ENCODE measurements at regions not wholly inside any gene's neighbourhood (a gene's known extent, or its start where the extent isn't known, plus 50 kb on each side); places are given as distances from the start of the nearest gene placed in this dataset.

GRCh38 chr15:25237291-25237978 is 201.4 kb downstream of the UBE3A start:
- CTCF ChIA-PET, result no interaction called here
- Mint-ChIP-seq H3K4me1 (ENCODE audit: low read depth) (no peaks in the 10 kb centered on the region), H3K27ac (no peak overlapping the region)

GRCh38 chr15:25238126-25238525 is 200.7 kb downstream of the UBE3A start:
- POLR2A ChIA-PET, result no interaction called here
- no peaks in the 10 kb centered on the region for H3K27me3 Mint-ChIP-seq (ENCODE audit: low read depth)
- no peaks in the 10 kb centered on the region for H3K36me3 Mint-ChIP-seq (ENCODE audit: low read depth)
- no peak for ATAC-seq
- CTCF ChIA-PET, result no interaction called here
- peaks cover 7% of the 10 kb centered on the region for H3K9me3 Mint-ChIP-seq (ENCODE audit: insufficient read depth)
- no peak overlapping the region for H3K4me3 Mint-ChIP-seq
- H3K27ac Mint-ChIP-seq, result no peak overlapping the region
- no peaks in the 10 kb centered on the region for H3K4me1 Mint-ChIP-seq (ENCODE audit: low read depth)
- no peak for DNase-seq

More at GRCh38 chr15:25237291-25237978, 201.4 kb downstream of the UBE3A start:
- POLR2A ChIA-PET, result no interaction called here
- Mint-ChIP-seq H3K27me3 (ENCODE audit: low read depth) (no peaks in the 10 kb centered on the region), H3K36me3 (ENCODE audit: low read depth) (no peaks in the 10 kb centered on the region), H3K4me3 (no peak overlapping the region), H3K9me3 (ENCODE audit: insufficient read depth) (peaks cover 7% of the 10 kb centered on the region)
- ATAC-seq (no peak), DNase-seq (no peak)

GRCh38 chr15:25238716-25239470 is 199.9 kb downstream of the UBE3A start:
- Mint-ChIP-seq H3K9me3 (ENCODE audit: insufficient read depth) (peaks cover 7% of the 10 kb centered on the region), H3K27ac (no peak overlapping the region), H3K4me3 (no peak overlapping the region), H3K27me3 (ENCODE audit: low read depth) (no peaks in the 10 kb centered on the region), H3K36me3 (ENCODE audit: low read depth) (no peaks in the 10 kb centered on the region), H3K4me1 (ENCODE audit: low read depth) (no peaks in the 10 kb centered on the region)
- POLR2A ChIA-PET, result no interaction called here
- DNase-seq (no peak), ATAC-seq (no peak)
- CTCF ChIA-PET, result no interaction called here

GRCh38 chr15:25239471-25240345 is 199.1 kb downstream of the UBE3A start:
- ChIA-PET CTCF (no interaction called here), POLR2A (no interaction called here)
- peaks cover 7% of the 10 kb centered on the region for H3K9me3 Mint-ChIP-seq (ENCODE audit: insufficient read depth)
- H3K4me1 Mint-ChIP-seq (ENCODE audit: low read depth), result no peaks in the 10 kb centered on the region
- no peak overlapping the region for H3K27ac Mint-ChIP-seq
- ATAC-seq (no peak), DNase-seq (no peak)
- no peaks in the 10 kb centered on the region for H3K36me3 Mint-ChIP-seq (ENCODE audit: low read depth)
- H3K27me3 Mint-ChIP-seq (ENCODE audit: low read depth), result no peaks in the 10 kb centered on the region
- no peak overlapping the region for H3K4me3 Mint-ChIP-seq

DNA sequence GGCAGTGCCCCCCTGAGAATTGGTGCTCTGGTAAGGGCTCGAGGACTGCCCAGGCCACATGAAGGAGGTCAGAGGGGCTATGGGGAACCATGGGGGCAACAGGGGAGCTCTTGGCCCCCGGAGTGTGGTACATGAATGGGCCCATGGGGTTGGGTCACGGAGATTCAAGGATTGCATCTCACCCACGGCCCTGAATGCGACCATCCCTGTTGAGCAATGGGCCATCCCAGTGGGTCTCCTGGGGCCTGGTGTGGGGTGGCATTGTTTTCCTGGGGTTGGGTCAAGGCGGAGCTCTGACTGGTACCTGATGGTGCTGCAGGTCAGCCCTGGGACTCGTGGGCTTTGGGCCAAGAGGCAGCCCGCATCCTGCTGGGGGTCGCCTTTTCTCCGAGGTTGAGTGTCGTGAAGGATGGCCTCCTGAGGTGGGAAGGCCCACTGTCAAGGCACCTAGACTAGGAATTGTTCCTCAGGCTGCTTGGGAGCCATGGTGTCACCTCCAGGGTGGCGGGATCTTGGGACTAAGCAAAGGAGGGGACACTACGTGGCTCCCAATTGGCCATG is 198.3 kb downstream of the UBE3A start:
- ATAC-seq (no peak), DNase-seq (no peak)
- Mint-ChIP-seq H3K4me3 (no peak overlapping the region), H3K36me3 (ENCODE audit: low read depth) (no peaks in the 10 kb centered on the region), H3K4me1 (ENCODE audit: low read depth) (no peaks in the 10 kb centered on the region), H3K27me3 (ENCODE audit: low read depth) (no peaks in the 10 kb centered on the region), H3K9me3 (ENCODE audit: insufficient read depth) (peaks cover 7% of the 10 kb centered on the region), H3K27ac (no peak overlapping the region)
- CTCF ChIA-PET, result no interaction called here
- POLR2A ChIA-PET, result no interaction called here

GRCh38 chr15:25241241-25241801 is 197.5 kb downstream of the UBE3A start:
- H3K4me3 Mint-ChIP-seq, result no peak overlapping the region
- DNase-seq (no peak), ATAC-seq (no peak)
- POLR2A ChIA-PET, result interaction anchor here (0.7 kb wide), 1 partner anchor 126 kb away, joined by 3 read pairs; no protein-coding TSS in a partner anchor
- no peaks in the 10 kb centered on the region for H3K27me3 Mint-ChIP-seq (ENCODE audit: low read depth)
- H3K9me3 Mint-ChIP-seq (ENCODE audit: insufficient read depth), result peaks cover 10% of the 10 kb centered on the region
- H3K27ac Mint-ChIP-seq, result no peak overlapping the region
- CTCF ChIA-PET, result no interaction called here
- no peaks in the 10 kb centered on the region for H3K36me3 Mint-ChIP-seq (ENCODE audit: low read depth)
- no peaks in the 10 kb centered on the region for H3K4me1 Mint-ChIP-seq (ENCODE audit: low read depth)

DNA sequence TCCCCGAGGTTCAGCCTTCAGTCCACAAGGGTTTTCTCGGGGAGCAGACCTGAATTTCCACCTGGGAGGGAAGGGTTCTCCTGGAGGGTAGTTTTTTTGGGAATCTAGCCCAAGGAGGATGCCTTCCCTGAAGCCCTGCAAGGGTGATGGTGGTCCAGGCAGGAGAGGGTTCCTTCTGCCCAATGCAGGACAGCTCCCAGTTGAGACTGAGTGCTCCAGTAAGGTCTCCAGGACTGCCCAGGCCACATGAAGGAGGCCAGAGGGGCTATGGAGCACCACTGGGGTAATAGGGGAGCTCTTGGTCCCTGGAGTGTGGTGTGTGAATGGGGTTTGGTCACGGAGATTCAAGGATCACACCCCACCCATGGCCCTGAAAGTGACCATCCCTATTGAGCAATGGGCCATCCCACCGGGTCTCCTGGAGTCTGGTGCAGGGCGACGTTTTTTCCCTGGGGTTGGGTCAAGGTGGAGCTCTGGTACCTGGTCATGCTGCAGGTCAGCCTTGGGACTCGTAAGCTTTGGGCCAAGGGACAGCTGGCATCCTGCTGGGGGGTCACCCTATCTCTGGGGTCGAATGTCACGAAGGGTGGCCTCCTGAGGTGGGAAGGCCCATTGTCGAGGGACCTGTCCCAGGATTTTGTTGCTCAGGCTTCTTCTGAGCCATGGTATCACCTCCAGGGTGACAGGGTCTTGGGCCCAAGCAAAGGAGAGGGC is 196.5 kb downstream of the UBE3A start:
- H3K27me3 Mint-ChIP-seq (ENCODE audit: low read depth), result no peaks in the 10 kb centered on the region
- ATAC-seq (no peak), DNase-seq (no peak)
- no peak overlapping the region for H3K4me3 Mint-ChIP-seq
- CTCF ChIA-PET, result no interaction called here
- H3K9me3 Mint-ChIP-seq (ENCODE audit: insufficient read depth), result peaks cover 12% of the 10 kb centered on the region
- H3K27ac Mint-ChIP-seq, result no peak overlapping the region
- POLR2A ChIA-PET, result interaction anchor here (0.7 kb wide), 1 partner anchor 125 kb away, joined by 3 read pairs; no protein-coding TSS in a partner anchor
- H3K36me3 Mint-ChIP-seq (ENCODE audit: low read depth), result no peaks in the 10 kb centered on the region
- H3K4me1 Mint-ChIP-seq (ENCODE audit: low read depth), result no peaks in the 10 kb centered on the region

GRCh38 chr15:25242957-25243799 is 195.6 kb downstream of the UBE3A start:
- DNase-seq (no peak), ATAC-seq (no peak)
- POLR2A ChIA-PET, result no interaction called here
- H3K4me3 Mint-ChIP-seq, result no peak overlapping the region
- H3K27ac Mint-ChIP-seq, result no peak overlapping the region
- no peaks in the 10 kb centered on the region for H3K36me3 Mint-ChIP-seq (ENCODE audit: low read depth)
- no peaks in the 10 kb centered on the region for H3K27me3 Mint-ChIP-seq (ENCODE audit: low read depth)
- H3K4me1 Mint-ChIP-seq (ENCODE audit: low read depth), result no peaks in the 10 kb centered on the region
- CTCF ChIA-PET, result no interaction called here
- H3K9me3 Mint-ChIP-seq (ENCODE audit: insufficient read depth), result peaks cover 14% of the 10 kb centered on the region

- ChIA-PET CTCF (no interaction called here), POLR2A (no interaction called here)
- no peak overlapping the region for H3K4me3 Mint-ChIP-seq
- no peaks in the 10 kb centered on the region for H3K4me1 Mint-ChIP-seq (ENCODE audit: low read depth)
- no peak overlapping the region for H3K27ac Mint-ChIP-seq
- H3K36me3 Mint-ChIP-seq (ENCODE audit: low read depth), result no peaks in the 10 kb centered on the region
- DNase-seq (no peak), ATAC-seq (no peak)
- H3K9me3 Mint-ChIP-seq (ENCODE audit: insufficient read depth), result peaks cover 14% of the 10 kb centered on the region
- no peaks in the 10 kb centered on the region for H3K27me3 Mint-ChIP-seq (ENCODE audit: low read depth)
Observed at GRCh38 chr15:25243800-25244097, 195.1 kb downstream of the UBE3A start.

- Mint-ChIP-seq H3K4me1 (ENCODE audit: low read depth) (no peaks in the 10 kb centered on the region), H3K4me3 (no peak overlapping the region), H3K9me3 (ENCODE audit: insufficient read depth) (peaks cover 14% of the 10 kb centered on the region), H3K36me3 (ENCODE audit: low read depth) (no peaks in the 10 kb centered on the region), H3K27me3 (ENCODE audit: low read depth) (no peaks in the 10 kb centered on the region), H3K27ac (no peak overlapping the region)
- DNase-seq (no peak), ATAC-seq (no peak)
- POLR2A ChIA-PET, result no interaction called here
- CTCF ChIA-PET, result no interaction called here
Observed at GRCh38 chr15:25244731-25245585, 193.9 kb downstream of the UBE3A start.
